NCI-H345 treated with DMSO at 0.1 percent for 48 hours (cell line): ENCODE measurements at regions not wholly inside any gene's neighbourhood (a gene's known extent, or its start where the extent isn't known, plus 50 kb on each side); places are given as distances from the start of the nearest gene placed in this dataset.

Experiments used
- DNase-seq: peaks from one replicate; lab custom pipeline; 2025; ENCODE audit not compliant: unreplicated experiment; lab: John Stamatoyannopoulos, UW

- no peak for DNase-seq
These were observed 53.0 kb upstream of the KLF4 start for GRCh38 chr9:107542411-107543157.

GRCh38 chr9:107541523-107541922, 52.0 kb upstream of the KLF4 start:
- no peak for DNase-seq

GRCh38 chr9:107540164-107540561, 50.6 kb upstream of the KLF4 start:
- DNase-seq, result no peak

GRCh38 chr9:107539427-107540163, 50.0 kb upstream of the KLF4 start:
- no peak for DNase-seq
